ENCODE measurements at regions not wholly inside any gene's neighbourhood (a gene's known extent, or its start where the extent isn't known, plus 50 kb on each side); places are given as distances from the start of the nearest gene placed in this dataset.
A peak's percentile ranks its signal among the peaks of the same experiment; 100 is the strongest.

DNA sequence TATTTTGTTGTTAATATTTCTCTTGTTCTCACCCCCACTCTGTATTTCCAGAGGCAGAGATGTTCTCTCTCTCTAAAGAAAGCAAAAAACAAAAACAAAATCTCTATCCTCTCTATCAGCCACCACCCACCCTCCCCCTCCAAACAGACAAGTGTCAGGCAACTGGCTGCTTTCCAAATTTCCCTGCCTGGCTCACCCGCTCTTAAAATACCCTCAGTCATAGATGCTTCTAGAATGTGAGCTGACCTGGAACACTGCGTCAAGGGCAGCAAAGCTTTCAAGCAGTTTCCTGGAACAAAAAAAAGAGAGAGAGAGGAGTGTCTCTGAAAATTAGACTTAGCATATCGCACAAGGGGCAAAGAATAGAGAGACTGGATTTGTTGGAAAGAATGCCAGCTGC, 341.0 kb upstream of the ZMIZ1 start:
- WGBS, 3 donors: 9 to 25% (median 13%) methylated on average over 3 of the region's 3 CpGs
- H3K4me1 ChIP-seq (ENCODE audit: insufficient read depth): peaks cover 4% of the 10 kb centered on the region
- peak in 3 of 5 donors; percentile 24 to 59 (median 29) for DNase-seq
- H3K9me3 ChIP-seq: no peaks in the 10 kb centered on the region
- intact Hi-C loops (cut with DNase I): no loop called here
- H3K36me3 ChIP-seq: no peaks in the 10 kb centered on the region
- no peak overlapping the region for H3K4me3 ChIP-seq
- H3K27me3 ChIP-seq: no peaks in the 10 kb centered on the region
- TF ChIP-seq, protein P1, sequence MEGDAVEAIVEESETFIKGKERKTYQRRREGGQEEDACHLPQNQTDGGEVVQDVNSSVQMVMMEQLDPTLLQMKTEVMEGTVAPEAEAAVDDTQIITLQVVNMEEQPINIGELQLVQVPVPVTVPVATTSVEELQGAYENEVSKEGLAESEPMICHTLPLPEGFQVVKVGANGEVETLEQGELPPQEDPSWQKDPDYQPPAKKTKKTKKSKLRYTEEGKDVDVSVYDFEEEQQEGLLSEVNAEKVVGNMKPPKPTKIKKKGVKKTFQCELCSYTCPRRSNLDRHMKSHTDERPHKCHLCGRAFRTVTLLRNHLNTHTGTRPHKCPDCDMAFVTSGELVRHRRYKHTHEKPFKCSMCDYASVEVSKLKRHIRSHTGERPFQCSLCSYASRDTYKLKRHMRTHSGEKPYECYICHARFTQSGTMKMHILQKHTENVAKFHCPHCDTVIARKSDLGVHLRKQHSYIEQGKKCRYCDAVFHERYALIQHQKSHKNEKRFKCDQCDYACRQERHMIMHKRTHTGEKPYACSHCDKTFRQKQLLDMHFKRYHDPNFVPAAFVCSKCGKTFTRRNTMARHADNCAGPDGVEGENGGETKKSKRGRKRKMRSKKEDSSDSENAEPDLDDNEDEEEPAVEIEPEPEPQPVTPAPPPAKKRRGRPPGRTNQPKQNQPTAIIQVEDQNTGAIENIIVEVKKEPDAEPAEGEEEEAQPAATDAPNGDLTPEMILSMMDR (IDR thresholded peaks at IDR 0.05): no peak
- TF ChIP-seq EP300 (IDR thresholded peaks at IDR 0.05) (no peak), POLR2A (IDR thresholded peaks at IDR 0.05) (no peak)
- peak overlapping the region in 1 of 2 donors; percentile 8 for H3K27ac ChIP-seq

DNA sequence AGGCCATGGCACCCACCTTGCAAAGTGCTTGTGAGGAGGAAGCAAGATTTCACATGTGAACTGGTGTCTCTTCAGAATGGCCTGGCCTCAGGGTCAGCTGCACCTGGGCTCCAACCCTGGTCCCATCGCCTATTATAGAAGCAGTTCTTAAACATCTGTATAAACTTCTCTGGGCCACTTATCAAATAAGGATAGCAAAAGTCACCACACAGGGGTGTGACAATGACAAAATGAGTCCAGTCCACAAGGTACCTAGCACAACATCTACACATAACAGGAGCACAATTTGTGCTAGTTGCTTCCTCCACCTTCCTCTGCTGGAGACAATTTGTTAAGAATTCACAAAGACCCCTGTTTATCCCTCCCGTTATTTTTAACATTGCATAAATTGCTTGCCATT, 340.6 kb upstream of the ZMIZ1 start:
- intact Hi-C loops (cut with DNase I): no loop called here
- Histone ChIP-seq H3K4me1 (ENCODE audit: insufficient read depth) (peaks cover 4% of the 10 kb centered on the region), H3K27me3 (no peaks in the 10 kb centered on the region), H3K9me3 (no peaks in the 10 kb centered on the region), H3K4me3 (no peak overlapping the region), H3K27ac (peak overlapping the region in 1 of 2 donors; percentile 8), H3K36me3 (no peaks in the 10 kb centered on the region)
- no peak for TF ChIP-seq POLR2A (IDR thresholded peaks at IDR 0.05)
- TF ChIP-seq EP300 (IDR thresholded peaks at IDR 0.05): no peak
- TF ChIP-seq, protein P1 (IDR thresholded peaks at IDR 0.05): no peak
- no peak for DNase-seq
- 89 to 98% (median 93%) methylated on average over 2 of the region's 2 CpGs for WGBS, 3 donors

GRCh38 chr10:78729366-78729765, 339.4 kb upstream of the ZMIZ1 start:
- TF ChIP-seq EP300 (IDR thresholded peaks at IDR 0.05) (no peak), POLR2A (IDR thresholded peaks at IDR 0.05) (no peak)
- TF ChIP-seq, protein P1 (IDR thresholded peaks at IDR 0.05): no peak
- H3K9me3 ChIP-seq: no peaks in the 10 kb centered on the region
- intact Hi-C loops (cut with DNase I): no loop called here
- H3K27ac ChIP-seq: no peak overlapping the region
- DNase-seq: no peak
- H3K4me3 ChIP-seq: no peak overlapping the region
- 95 to 97% (median 96%) methylated on average over 8 of the region's 8 CpGs for WGBS, 3 donors
- no peaks in the 10 kb centered on the region for H3K27me3 ChIP-seq
- H3K36me3 ChIP-seq: no peaks in the 10 kb centered on the region
- H3K4me1 ChIP-seq (ENCODE audit: insufficient read depth): peaks cover 4% of the 10 kb centered on the region

GRCh38 chr10:78729800-78730199, 339.0 kb upstream of the ZMIZ1 start:
- Histone ChIP-seq H3K4me1 (ENCODE audit: insufficient read depth) (peaks cover 4% of the 10 kb centered on the region), H3K27me3 (no peaks in the 10 kb centered on the region), H3K27ac (no peak overlapping the region), H3K9me3 (no peaks in the 10 kb centered on the region), H3K36me3 (no peaks in the 10 kb centered on the region), H3K4me3 (no peak overlapping the region)
- DNase-seq: no peak
- 64 to 76% (median 73%) methylated on average over 2 of the region's 2 CpGs for WGBS, 3 donors
- intact Hi-C loops (cut with DNase I): no loop called here
- TF ChIP-seq, protein P1 (IDR thresholded peaks at IDR 0.05): no peak
- no peak for TF ChIP-seq EP300 (IDR thresholded peaks at IDR 0.05)
- no peak for TF ChIP-seq POLR2A (IDR thresholded peaks at IDR 0.05)
